Lower lobe of right lung (tissue), 2 donors: ENCODE measurements at regions not wholly inside any gene's neighbourhood (a gene's known extent, or its start where the extent isn't known, plus 50 kb on each side); places are given as distances from the start of the nearest gene placed in this dataset.

Experiments
- ATAC-seq, 2 donors: fragments of 200-7000 bp; cut with Tn5 transposase; one replicate each; pipeline ENCODE4 v1.9.1; 2020 to 2022; ENCODE audit warnings: mild to moderate bottlenecking in 2 of 2, moderate library complexity in 2 of 2
- DNase-seq: peaks from one replicate; pipeline ENCODE4 v3.0.0-alpha.2; 2020
- H3K27ac ChIP-seq: fragments of 200-600 bp; one replicate; pipeline ENCODE4 v1.8.0; 2022
- H3K27me3 ChIP-seq: fragments of 200-600 bp; one replicate; pipeline ENCODE4 v1.8.0; 2022; ENCODE audit warnings: low read depth
- H3K36me3 ChIP-seq: fragments of 200-600 bp; one replicate; pipeline ENCODE4 v1.8.0; 2022; ENCODE audit warnings: mild to moderate bottlenecking
- H3K4me1 ChIP-seq: fragments of 200-600 bp; one replicate; pipeline ENCODE4 v1.8.0; 2022
- H3K4me3 ChIP-seq: fragments of 200-600 bp; one replicate; pipeline ENCODE4 v1.8.0; 2022; ENCODE audit warnings: mild to moderate bottlenecking
- H3K9me3 ChIP-seq: fragments of 200-600 bp; one replicate; pipeline ENCODE4 v1.8.0; 2022
- CTCF ChIP-seq: fragments of 200-600 bp; IDR thresholded peaks from one replicate; pipeline ENCODE4 v1.8.0; 2022; ENCODE audit warnings: antibody characterized with exemption, mild to moderate bottlenecking
- intact Hi-C: fragments of 100-400 bp; cut with DNase I; formaldehyde crosslinking; loops from one replicate; pipeline ENCODE4 v1.11.0; 2022
- donor health status: DM: no; HTN: yes; CAD: no; lungs with severe emphysema.

GRCh38 chr15:93557696-93558095, 468.7 kb upstream of the RGMA start:
- DNase-seq, result no peak
- H3K27me3 ChIP-seq, result no peaks in the 10 kb centered on the region
- no peak overlapping the region for H3K4me3 ChIP-seq
- no peaks in the 10 kb centered on the region for H3K4me1 ChIP-seq
- no peaks in the 10 kb centered on the region for H3K36me3 ChIP-seq
- no peaks in the 10 kb centered on the region for H3K9me3 ChIP-seq
- TF ChIP-seq CTCF, result no peak
- intact Hi-C loops, result no loop called here
- H3K27ac ChIP-seq, result no peak overlapping the region
- no peak for ATAC-seq

- no peak for ATAC-seq
Observed at GRCh38 chr15:93553167-93553935, 464.3 kb upstream of the RGMA start.

DNA sequence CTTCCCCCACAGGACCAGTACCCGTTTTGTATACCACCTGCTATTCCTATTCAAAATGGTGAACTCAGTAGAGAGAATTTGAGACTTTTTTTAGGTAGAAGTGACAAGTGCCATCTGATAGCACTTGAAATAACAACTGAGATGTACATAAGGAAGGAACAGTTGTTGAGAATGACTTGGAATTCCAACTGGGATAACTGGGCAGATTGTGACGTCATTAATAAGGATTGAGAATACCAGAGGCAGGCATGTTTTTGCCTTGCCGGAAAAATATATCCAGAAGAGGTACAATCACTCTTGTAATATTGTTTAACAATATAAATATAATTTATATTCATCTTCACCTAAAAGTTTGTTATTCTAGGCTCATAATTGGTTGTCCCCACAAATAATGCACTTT, 454.1 kb upstream of the RGMA start:
- Histone ChIP-seq H3K27me3 (no peaks in the 10 kb centered on the region), H3K9me3 (no peaks in the 10 kb centered on the region), H3K36me3 (no peaks in the 10 kb centered on the region), H3K4me1 (no peaks in the 10 kb centered on the region), H3K27ac (no peak overlapping the region), H3K4me3 (no peak overlapping the region)
- ATAC-seq (no peak), DNase-seq (no peak)
- intact Hi-C loops, result no loop called here
- TF ChIP-seq CTCF, result no peak

More at GRCh38 chr15:93553167-93553935, 464.3 kb upstream of the RGMA start:
- H3K27me3 ChIP-seq, result no peaks in the 10 kb centered on the region
- no peak overlapping the region for H3K4me3 ChIP-seq
- intact Hi-C loops, result no loop called here
- DNase-seq, result no peak
- no peak overlapping the region for H3K27ac ChIP-seq
- H3K36me3 ChIP-seq, result no peaks in the 10 kb centered on the region
- no peak for TF ChIP-seq CTCF
- no peaks in the 10 kb centered on the region for H3K4me1 ChIP-seq
- H3K9me3 ChIP-seq, result no peaks in the 10 kb centered on the region

DNA sequence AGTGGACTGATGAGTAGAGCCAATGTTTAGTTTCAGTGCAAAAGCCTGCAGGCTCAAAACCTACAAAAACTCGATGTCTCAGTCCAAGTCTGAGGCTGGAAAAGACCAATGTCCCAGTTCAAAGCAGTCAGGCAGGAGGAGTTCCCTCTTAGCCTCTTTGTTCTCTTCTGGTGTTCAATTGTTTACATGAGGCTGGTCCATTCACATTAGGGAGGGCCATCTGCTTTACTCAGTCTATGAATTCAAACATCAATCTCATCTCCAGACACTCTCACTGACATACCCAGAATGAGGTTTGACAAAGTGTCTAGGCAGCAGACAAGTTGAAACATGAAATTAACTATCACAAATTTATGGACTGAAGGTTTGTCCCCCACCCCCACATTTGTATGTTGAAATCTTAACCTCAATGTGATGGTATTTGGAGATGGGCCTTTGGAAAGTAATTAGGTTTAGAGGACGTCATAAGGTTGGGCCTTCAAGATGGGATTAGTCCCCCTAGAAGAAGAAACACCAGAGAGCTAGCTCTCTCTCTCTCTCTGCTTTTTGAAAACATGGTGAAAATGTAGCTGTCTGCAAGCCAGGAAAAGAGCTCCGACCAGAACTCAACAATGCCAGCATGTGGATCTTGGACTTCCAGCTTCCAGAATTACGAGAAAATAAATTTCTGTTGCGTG, 438.5 kb upstream of the RGMA start:
- no peak for TF ChIP-seq CTCF
- no peaks in the 10 kb centered on the region for H3K27me3 ChIP-seq
- ATAC-seq, result no peak

GRCh38 chr15:93524432-93524831, 435.4 kb upstream of the RGMA start:
- Histone ChIP-seq H3K9me3 (no peaks in the 10 kb centered on the region), H3K27ac (no peak overlapping the region), H3K4me1 (no peaks in the 10 kb centered on the region), H3K27me3 (no peaks in the 10 kb centered on the region), H3K4me3 (no peak overlapping the region), H3K36me3 (no peaks in the 10 kb centered on the region)
- ATAC-seq (no peak), DNase-seq (no peak)
- TF ChIP-seq CTCF, result no peak
- intact Hi-C loops, result no loop called here

More for the DNA sequence above, 438.5 kb upstream of the RGMA start:
- H3K27ac ChIP-seq, result no peak overlapping the region
- no peaks in the 10 kb centered on the region for H3K9me3 ChIP-seq
- no peak overlapping the region for H3K4me3 ChIP-seq
- DNase-seq, result no peak
- H3K4me1 ChIP-seq, result no peaks in the 10 kb centered on the region
- intact Hi-C loops, result no loop called here
- H3K36me3 ChIP-seq, result no peaks in the 10 kb centered on the region
